ENCODE measurements at regions not wholly inside any gene's neighbourhood (a gene's known extent, or its start where the extent isn't known, plus 50 kb on each side); places are given as distances from the start of the nearest gene placed in this dataset.

- TF ChIP-seq CTCF (IDR thresholded peaks at IDR 0.05 in 2 of 3, conservative IDR thresholded peaks at IDR 0.05 in 1 of 3; ENCODE audit: borderline replicate concordance in 1 of 3, insufficient read depth in 1 of 3, low read depth in 2 of 3, low read length in 2 of 3) (no peak), POLR2A (IDR thresholded peaks at IDR 0.05; ENCODE audit: borderline replicate concordance, extremely low read depth, insufficient read depth, insufficient read length) (no peak)
Measured at GRCh38 chr10:52454491-52454890, 140.4 kb downstream of the DKK1 start.

Data from HCT116 (cell line).